ENCODE measurements at regions not wholly inside any gene's neighbourhood (a gene's known extent, or its start where the extent isn't known, plus 50 kb on each side); places are given as distances from the start of the nearest gene placed in this dataset.

GRCh38 chr7:106177300-106177690 is 65.2 kb upstream of the SYPL1 start:
- no peaks in the 10 kb centered on the region for H3K79me2 ChIP-seq (ENCODE audit: low read depth)
- peak overlapping the region; percentile 80 for H2AFZ ChIP-seq (replicated peaks)
- H3K9me3 ChIP-seq (ENCODE audit: low read depth), result no peaks in the 10 kb centered on the region
- Mint-ChIP-seq H3K27ac (no peak overlapping the region), H3K36me3 (no peaks in the 10 kb centered on the region), H3K27me3 (ENCODE audit: insufficient read depth, low read depth) (no peaks in the 10 kb centered on the region), H3K4me3 (no peak overlapping the region), H3K4me1 (peaks cover 12% of the 10 kb centered on the region), H3K9me3 (no peaks in the 10 kb centered on the region)
- no peak for DNase-seq (ENCODE audit: low spot score)
- no peak overlapping the region for H3K4me3 ChIP-seq
- no peaks in the 10 kb centered on the region for H4K20me1 ChIP-seq (ENCODE audit: low read depth)
- H3K4me2 ChIP-seq, result peak overlapping the region; percentile 48
- peaks cover 9% of the 10 kb centered on the region for H3F3A ChIP-seq (ENCODE audit: low read depth)
- no peaks in the 10 kb centered on the region for H3K36me3 ChIP-seq
- H3K27ac ChIP-seq, result no peak overlapping the region
- no peaks in the 10 kb centered on the region for H3K27me3 ChIP-seq
- TF ChIP-seq EZH2 (IDR thresholded peaks at IDR 0.05) (no peak), CTCF (IDR thresholded peaks at IDR 0.05) (no peak), EZH2phosphoT487 (IDR thresholded peaks at IDR 0.05) (no peak)
- H3K4me1 ChIP-seq, result peaks cover 8% of the 10 kb centered on the region
- H3K9ac ChIP-seq, result no peak overlapping the region

GRCh38 chr7:106176414-106177299 is 64.5 kb upstream of the SYPL1 start:
- Mint-ChIP-seq H3K4me3 (no peak overlapping the region), H3K36me3 (no peaks in the 10 kb centered on the region), H3K4me1 (peaks cover 12% of the 10 kb centered on the region), H3K27ac (no peak overlapping the region), H3K27me3 (ENCODE audit: insufficient read depth, low read depth) (no peaks in the 10 kb centered on the region), H3K9me3 (no peaks in the 10 kb centered on the region)
- DNase-seq (ENCODE audit: low spot score), result peak; percentile 93
- Histone ChIP-seq H3K9ac (no peak overlapping the region), H3K79me2 (ENCODE audit: low read depth) (no peaks in the 10 kb centered on the region), H3K4me1 (peaks cover 8% of the 10 kb centered on the region), H3K4me3 (no peak overlapping the region), H3K27ac (no peak overlapping the region), H3K36me3 (no peaks in the 10 kb centered on the region), H4K20me1 (ENCODE audit: low read depth) (no peaks in the 10 kb centered on the region), H3K9me3 (ENCODE audit: low read depth) (no peaks in the 10 kb centered on the region), H2AFZ (replicated peaks) (peak overlapping the region; percentile 80), H3F3A (ENCODE audit: low read depth) (peaks cover 9% of the 10 kb centered on the region), H3K4me2 (peak overlapping the region; percentile 48), H3K27me3 (no peaks in the 10 kb centered on the region)
- TF ChIP-seq EZH2phosphoT487 (IDR thresholded peaks at IDR 0.05) (no peak), CTCF (IDR thresholded peaks at IDR 0.05) (peak; percentile 92)

- Histone ChIP-seq H2AFZ (replicated peaks) (no peak overlapping the region), H3K4me2 (no peak overlapping the region), H3K9me3 (ENCODE audit: low read depth) (no peaks in the 10 kb centered on the region), H3K36me3 (no peaks in the 10 kb centered on the region), H3K9ac (no peak overlapping the region), H4K20me1 (ENCODE audit: low read depth) (no peaks in the 10 kb centered on the region), H3F3A (ENCODE audit: low read depth) (peaks cover 9% of the 10 kb centered on the region), H3K4me3 (no peak overlapping the region), H3K4me1 (peaks cover 8% of the 10 kb centered on the region), H3K27me3 (no peaks in the 10 kb centered on the region), H3K79me2 (ENCODE audit: low read depth) (no peaks in the 10 kb centered on the region), H3K27ac (no peak overlapping the region)
- no peaks in the 10 kb centered on the region for H3K9me3 Mint-ChIP-seq
- H3K4me3 Mint-ChIP-seq, result no peak overlapping the region
- peaks cover 12% of the 10 kb centered on the region for H3K4me1 Mint-ChIP-seq
- DNase-seq (ENCODE audit: low spot score), result no peak
- H3K36me3 Mint-ChIP-seq, result no peaks in the 10 kb centered on the region
- no peak for TF ChIP-seq CTCF (IDR thresholded peaks at IDR 0.05)
- no peak for TF ChIP-seq EZH2 (IDR thresholded peaks at IDR 0.05)
- no peak for TF ChIP-seq EZH2phosphoT487 (IDR thresholded peaks at IDR 0.05)
- H3K27ac Mint-ChIP-seq, result no peak overlapping the region
- H3K27me3 Mint-ChIP-seq (ENCODE audit: insufficient read depth, low read depth), result peaks cover 2% of the 10 kb centered on the region
These were observed 63.4 kb upstream of the SYPL1 start for GRCh38 chr7:106175507-106175906.
